Spleen (tissue), 7 donors: ENCODE measurements at regions not wholly inside any gene's neighbourhood (a gene's known extent, or its start where the extent isn't known, plus 50 kb on each side); places are given as distances from the start of the nearest gene placed in this dataset.
"Not testable (repeated sequence)": the region's sequence is repeated elsewhere in the genome, so short reads cannot be mapped to it uniquely, and the experiment has no call there.

Experiments
- CTCF ChIP-seq, 11 experiments: fragments of 200-600 bp in 7 of 11; fragments of 450-650 bp in 4 of 11; sonication (generic) in 4 of 11; IDR thresholded peaks in 8 of 11; conservative IDR thresholded peaks in 3 of 11; 1 replicate in 7 of 11; 2 replicates in 4 of 11; pipeline versions ENCODE4 v1.4.0 to v1.8.0; 2016 to 2021; ENCODE audit warnings: antibody characterized with exemption in 11 of 11, inconsistent platforms in 4 of 11, mild to moderate bottlenecking in 1 of 11
- POLR2A ChIP-seq, 3 donors: fragments of 450-650 bp; IDR thresholded peaks; one replicate each; pipeline ENCODE4 v1.5.1; 2017; ENCODE audit warnings: antibody characterized with exemption in 3 of 3, mild to moderate bottlenecking in 1 of 3
- POLR2AphosphoS5 ChIP-seq, 3 donors: sonication (generic); formaldehyde crosslinking; IDR thresholded peaks; one replicate each; pipeline ENCODE4 v1.5.1; 2017; ENCODE audit warnings: antibody characterized with exemption in 3 of 3
- donor health status: DM: no; HTN: no; CAD: no; lungs with moderate emphysema.
- donor health status: DM: no; HTN: no; CAD: no.
- donor health status: DM: no; HTN: no; CAD: no.

DNA sequence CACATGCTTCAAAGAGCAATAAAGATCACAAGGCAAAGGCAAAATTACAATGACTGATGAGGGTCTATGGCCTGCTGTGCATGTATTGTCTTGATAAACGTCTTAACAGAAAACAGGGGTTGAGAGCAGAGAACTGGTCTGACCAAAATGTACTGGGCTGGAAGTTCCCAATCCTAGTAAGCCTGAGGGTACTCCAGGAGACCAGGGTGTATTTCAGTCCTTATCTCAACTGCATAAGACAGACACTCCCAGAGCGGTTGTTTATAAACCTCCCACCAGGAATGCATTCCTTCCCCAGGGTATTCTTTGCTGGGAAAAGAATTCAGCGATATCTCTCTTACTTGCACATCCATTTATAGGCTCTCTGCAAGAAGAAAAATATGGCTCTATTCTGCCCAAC, 521.8 kb upstream of the GNPDA2 start:
- TF ChIP-seq POLR2AphosphoS5 (IDR thresholded peaks at IDR 0.05); CTCF (IDR thresholded peaks at IDR 0.05 in 8 of 11, conservative IDR thresholded peaks at IDR 0.05 in 3 of 11); POLR2A (IDR thresholded peaks at IDR 0.05): not testable (repeated sequence)
